ENCODE measurements at regions not wholly inside any gene's neighbourhood (a gene's known extent, or its start where the extent isn't known, plus 50 kb on each side); places are given as distances from the start of the nearest gene placed in this dataset.

- TF ChIP-seq ZBTB33 (IDR thresholded peaks at IDR 0.05; ENCODE audit: borderline replicate concordance, low read depth) (no peak), YY1 (IDR thresholded peaks at IDR 0.05; ENCODE audit: low read depth) (no peak), NRF1 (IDR thresholded peaks at IDR 0.05; ENCODE audit: low read depth, low read length) (no peak), GATA2 (CRISPR knock-in tag; IDR thresholded peaks at IDR 0.05) (no peak), TEAD4 (IDR thresholded peaks at IDR 0.05; ENCODE audit: borderline replicate concordance, insufficient read depth) (no peak), TCF12 (IDR thresholded peaks at IDR 0.05) (no peak), MAX (IDR thresholded peaks at IDR 0.05; ENCODE audit: low read depth) (no peak)
Observed at GRCh38 chr15:79194386-79194785, 88.1 kb upstream of the ANKRD34C start (continued).

- H3K36me3 ChIP-seq (replicated peaks in 1 of 2; ENCODE audit: control insufficient read depth in 1 of 2, insufficient read depth in 2 of 2, low read length in 1 of 2), result no peaks in the 10 kb centered on the region
- no peaks in the 10 kb centered on the region for H3K27me3 ChIP-seq (ENCODE audit: insufficient read depth)
- H2AFZ ChIP-seq (ENCODE audit: low read depth), result no peak overlapping the region
- no peak overlapping the region for H3K4me2 ChIP-seq
- no peak overlapping the region for H3K4me3 ChIP-seq (ENCODE audit: low read depth in 2 of 2, low read length in 1 of 2)
- no peaks in the 10 kb centered on the region for H3K9me2 ChIP-seq
- no peaks in the 10 kb centered on the region for H3K9me3 ChIP-seq
- no peak overlapping the region for H3K27ac ChIP-seq (ENCODE audit: low read depth in 2 of 2, low read length in 1 of 2)
- TF ChIP-seq MAX (IDR thresholded peaks at IDR 0.05; ENCODE audit: low read depth) (no peak), RXRA (IDR thresholded peaks at IDR 0.05; ENCODE audit: borderline replicate concordance, low read depth) (no peak), REST (IDR thresholded peaks at IDR 0.05; ENCODE audit: low read depth, low read length) (no peak), ZBTB33 (IDR thresholded peaks at IDR 0.05; ENCODE audit: borderline replicate concordance, low read depth) (no peak), POLR2AphosphoS5 (IDR thresholded peaks at IDR 0.05; ENCODE audit: low read depth, low read length) (no peak), YY1 (IDR thresholded peaks at IDR 0.05; ENCODE audit: low read depth) (no peak), FOXJ3 (CRISPR knock-in tag; IDR thresholded peaks at IDR 0.05) (no peak), SMC3 (IDR thresholded peaks at IDR 0.05; ENCODE audit: low read depth, low read length) (no peak), USF2 (IDR thresholded peaks at IDR 0.05; ENCODE audit: borderline replicate concordance, low read depth, low read length) (no peak), NFIC (IDR thresholded peaks at IDR 0.05; ENCODE audit: borderline replicate concordance) (no peak), GATA2 (CRISPR knock-in tag; IDR thresholded peaks at IDR 0.05) (no peak), GABPA (IDR thresholded peaks at IDR 0.05; ENCODE audit: low read depth) (no peak), RFX5 (IDR thresholded peaks at IDR 0.05; ENCODE audit: low read length) (no peak), EP300 (IDR thresholded peaks at IDR 0.05; ENCODE audit: borderline replicate concordance in 1 of 2, low read depth in 1 of 2, low read length in 1 of 2) (no peak), ELF1 (IDR thresholded peaks at IDR 0.05) (no peak), FOXM1 (IDR thresholded peaks at IDR 0.05; ENCODE audit: low read depth) (no peak), CHD2 (IDR thresholded peaks at IDR 0.05; ENCODE audit: low read length, partially characterized antibody) (no peak), EZH2phosphoT487 (IDR thresholded peaks at IDR 0.05; ENCODE audit: borderline replicate concordance, low read depth) (no peak), USF1 (IDR thresholded peaks at IDR 0.05; ENCODE audit: borderline replicate concordance, low read depth) (no peak), NRF1 (IDR thresholded peaks at IDR 0.05; ENCODE audit: low read depth, low read length) (no peak)
- 23% methylated on average over 2 of the region's 2 CpGs for WGBS (ENCODE audit: low lambda C conversion rate)
- ChIA-PET POLR2A (no interaction called here), CTCF (interaction anchor here (1.5 to 22.9 kb wide), 3 partner anchors 9 to 166 kb away, joined by 4 to 629 read pairs (median 27); no protein-coding TSS in a partner anchor)
- H3F3A ChIP-seq (replicated peaks; ENCODE audit: insufficient read depth), result no peaks in the 10 kb centered on the region
- H3K79me2 ChIP-seq (ENCODE audit: insufficient read depth), result no peaks in the 10 kb centered on the region
- H3K4me1 ChIP-seq (ENCODE audit: control insufficient read depth in 1 of 2, insufficient read depth in 2 of 2, low read depth in 1 of 2, low read length in 1 of 2), result no peaks in the 10 kb centered on the region; a peak in 1 of 4 replicates
- no peak overlapping the region for H3K9ac ChIP-seq
- DNase-seq, result no peak
- H4K20me1 ChIP-seq (ENCODE audit: insufficient read depth), result no peaks in the 10 kb centered on the region
Observed at GRCh38 chr15:79193549-79193948, 89.0 kb upstream of the ANKRD34C start.
